NCI-H446 (cell line): ENCODE measurements at regions not wholly inside any gene's neighbourhood (a gene's known extent, or its start where the extent isn't known, plus 50 kb on each side); places are given as distances from the start of the nearest gene placed in this dataset.

Source experiments
- DNase-seq, 2 experiments: peaks; one replicate each; lab custom pipeline; 2025; lab: John Stamatoyannopoulos, UW

DNA sequence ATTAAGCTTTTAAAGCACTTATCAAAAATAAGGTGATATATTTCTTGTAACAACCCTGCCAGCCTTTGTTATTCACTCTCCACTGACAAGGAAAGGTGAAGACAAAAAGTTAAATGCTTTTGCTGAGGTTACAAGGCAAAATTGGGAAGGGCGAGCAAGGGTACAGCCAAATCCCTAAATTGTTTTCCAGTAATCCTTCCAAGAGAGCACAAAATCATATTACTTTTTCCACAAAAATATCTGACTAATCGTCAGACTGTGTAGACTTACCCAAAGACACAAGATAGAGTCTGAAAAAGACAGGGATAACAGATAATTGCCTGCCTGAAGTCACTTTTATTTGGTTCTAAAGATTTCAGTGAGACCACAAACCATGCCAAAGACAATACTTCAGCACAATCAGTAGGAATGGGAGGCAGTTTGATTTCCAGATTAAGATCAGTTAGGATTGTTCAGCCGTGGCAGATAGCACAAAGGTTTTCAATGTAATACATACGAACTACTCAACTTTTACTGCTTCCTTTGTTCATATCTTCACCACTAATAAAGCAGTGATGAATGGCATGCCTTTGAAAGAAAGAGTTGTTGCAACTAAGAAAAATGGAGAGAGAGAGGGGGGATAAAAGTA lies 383.8 kb upstream of the TUSC1 start:
- no peak for DNase-seq

GRCh38 chr9:26058111-26058895 lies 380.1 kb upstream of the TUSC1 start:
- no peak for DNase-seq

- DNase-seq: no peak
Observed at GRCh38 chr9:26057050-26057449, 378.8 kb upstream of the TUSC1 start.

DNA sequence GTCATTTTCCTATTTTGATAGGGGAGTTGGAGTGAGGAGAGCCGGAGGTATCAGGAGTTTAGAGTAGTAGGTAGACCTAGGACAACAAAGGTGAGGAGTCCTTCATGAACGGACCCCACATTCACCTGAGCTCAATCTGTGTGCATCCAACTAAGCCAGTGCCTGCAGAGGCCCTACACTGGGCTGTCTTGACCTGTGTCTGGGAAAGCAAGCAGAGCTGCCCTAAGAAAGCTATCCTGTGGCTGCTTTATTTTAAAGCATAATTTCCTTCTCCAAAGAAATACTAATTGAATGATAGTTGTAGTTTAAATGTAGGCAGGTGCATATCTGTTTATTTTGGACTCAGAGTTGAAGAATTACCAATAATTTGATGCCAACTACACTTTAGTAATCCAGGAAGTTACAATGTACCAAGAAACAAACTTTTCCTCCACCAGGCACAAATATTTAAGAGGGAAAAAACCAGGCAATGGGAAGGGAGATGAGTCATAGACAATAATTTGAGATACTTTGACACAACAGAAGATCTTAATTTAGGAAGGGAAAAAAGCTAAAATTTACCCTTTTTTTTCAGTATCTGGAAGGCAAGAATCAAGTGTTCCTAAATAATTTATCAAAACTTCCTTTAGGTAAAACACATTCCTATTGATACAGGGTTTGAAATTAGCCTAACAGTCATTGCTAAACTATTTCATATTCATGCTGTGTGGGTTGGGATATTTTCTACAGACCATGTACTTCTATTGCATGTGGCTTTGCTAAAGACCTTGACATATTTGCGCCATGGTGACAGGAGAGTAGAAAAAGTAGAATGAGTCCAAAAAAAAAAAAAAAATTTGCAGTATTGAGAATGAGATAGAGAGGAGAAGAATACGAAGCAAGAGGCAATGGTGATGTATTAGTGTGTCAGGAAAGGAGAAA lies 376.6 kb upstream of the TUSC1 start:
- no peak for DNase-seq

GRCh38 chr9:26053954-26054353 lies 375.7 kb upstream of the TUSC1 start:
- no peak for DNase-seq

GRCh38 chr9:26043431-26043830 lies 365.2 kb upstream of the TUSC1 start:
- no peak for DNase-seq

GRCh38 chr9:26034786-26035185 lies 356.5 kb upstream of the TUSC1 start:
- DNase-seq: no peak

DNA sequence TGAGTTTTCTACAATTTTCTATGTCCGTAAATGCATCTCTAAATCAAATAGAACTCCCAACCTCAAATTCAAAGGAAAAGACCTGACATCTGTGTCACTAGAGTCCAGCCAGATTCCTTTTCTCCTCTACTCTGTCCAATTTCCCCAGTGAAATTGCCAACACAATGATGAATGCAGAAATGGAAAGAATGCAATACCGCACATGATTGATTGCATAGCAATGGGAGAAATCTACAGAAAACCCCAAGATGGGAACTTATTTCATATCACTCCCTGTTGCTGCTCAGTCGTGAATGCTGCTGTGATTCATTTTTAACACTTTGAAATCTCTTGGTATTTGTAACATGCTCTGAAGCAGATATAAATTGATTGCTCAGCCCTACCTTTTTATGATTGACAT lies 355.1 kb upstream of the TUSC1 start:
- no peak for DNase-seq

DNA sequence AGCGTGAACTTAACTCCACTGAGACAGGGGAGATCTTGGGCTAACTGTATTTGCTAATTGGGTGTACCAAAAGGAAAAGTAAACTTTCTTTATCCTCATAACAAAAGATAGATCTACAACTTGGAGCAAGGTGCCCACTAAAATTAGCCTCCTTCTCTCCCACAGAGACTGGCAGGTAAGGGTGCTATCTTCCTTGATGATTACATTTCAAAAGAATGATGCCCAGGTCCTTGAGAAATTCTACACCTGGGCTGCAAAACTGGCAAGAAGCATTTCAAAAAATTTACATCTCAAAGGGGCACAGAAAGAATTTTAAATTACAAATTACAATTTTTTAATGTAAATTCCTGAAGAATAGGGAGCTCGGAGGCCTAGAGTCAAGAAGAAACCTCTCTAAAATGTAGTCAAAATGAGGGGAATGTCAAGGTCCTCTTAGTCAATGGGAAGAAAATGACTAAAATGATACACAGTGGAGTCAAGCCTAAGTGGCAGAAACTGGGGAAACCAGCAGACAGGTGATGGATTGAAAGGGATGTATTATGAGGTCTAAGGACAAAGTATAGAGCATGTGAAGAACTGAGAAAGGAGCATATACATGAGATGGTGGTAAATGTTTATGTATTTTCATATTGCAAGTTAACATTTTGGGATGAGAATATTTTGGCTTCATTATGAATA lies 348.3 kb upstream of the TUSC1 start:
- DNase-seq: no peak

DNA sequence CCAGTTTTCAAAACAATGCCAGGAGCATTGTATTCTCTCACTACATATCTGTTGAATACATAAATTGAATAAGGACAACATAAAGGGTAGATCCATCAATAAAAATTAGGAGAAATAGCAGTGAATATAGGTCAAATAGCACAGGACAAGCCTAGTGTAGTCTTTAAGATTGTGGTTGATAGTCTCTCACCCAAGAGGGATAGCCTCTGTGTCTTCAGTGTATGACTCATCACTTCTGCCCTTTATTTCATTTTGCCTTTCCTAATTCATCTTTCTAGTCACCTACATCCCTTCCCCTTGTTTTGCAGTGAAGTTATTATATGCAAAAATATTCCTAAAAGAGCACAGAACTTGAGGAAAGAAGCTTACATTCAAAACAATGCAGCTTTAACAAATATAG lies 335.0 kb upstream of the TUSC1 start:
- DNase-seq: no peak

DNA sequence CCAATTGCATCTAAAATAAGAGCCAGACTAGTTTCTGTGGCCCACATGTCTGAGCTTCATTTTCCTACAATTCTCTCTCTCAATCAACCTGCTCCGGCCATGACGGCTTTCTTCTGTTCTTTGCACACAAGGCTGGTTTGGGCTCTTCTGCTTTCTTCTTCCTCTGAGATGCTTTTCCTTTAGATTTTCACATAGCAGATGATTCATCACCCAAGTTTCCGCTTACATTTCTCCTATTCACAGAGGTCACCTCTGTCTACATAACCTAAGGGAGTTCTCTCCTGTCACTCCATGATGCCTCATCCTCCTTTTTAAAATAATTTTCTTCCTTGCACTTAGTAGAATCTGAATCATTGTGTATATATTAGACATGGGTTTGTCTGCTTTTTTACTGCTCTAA lies 334.6 kb upstream of the TUSC1 start:
- DNase-seq: no peak

DNA sequence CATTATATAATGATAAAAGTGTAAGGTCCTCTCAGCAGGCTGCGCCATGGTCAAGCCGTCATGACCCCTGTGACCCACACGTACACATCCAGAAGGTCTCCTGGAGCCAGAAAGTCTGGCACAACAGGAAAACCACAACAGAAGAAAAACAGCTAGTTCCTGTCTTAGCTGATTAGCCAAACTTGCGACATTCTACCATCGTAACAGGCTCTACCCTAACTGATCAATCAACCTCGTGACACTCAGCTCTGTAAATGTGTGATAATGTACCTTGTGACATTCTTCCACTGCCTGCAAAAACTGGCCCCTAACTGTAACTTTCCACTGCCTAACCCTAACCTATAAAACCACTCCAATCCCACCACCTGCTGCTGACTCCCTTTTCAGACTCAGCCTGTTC lies 316.4 kb upstream of the TUSC1 start:
- no peak for DNase-seq

- DNase-seq: no peak
Observed at GRCh38 chr9:25990376-25990775, 312.1 kb upstream of the TUSC1 start.

GRCh38 chr9:25975667-25976066 lies 297.4 kb upstream of the TUSC1 start:
- no peak for DNase-seq

DNA sequence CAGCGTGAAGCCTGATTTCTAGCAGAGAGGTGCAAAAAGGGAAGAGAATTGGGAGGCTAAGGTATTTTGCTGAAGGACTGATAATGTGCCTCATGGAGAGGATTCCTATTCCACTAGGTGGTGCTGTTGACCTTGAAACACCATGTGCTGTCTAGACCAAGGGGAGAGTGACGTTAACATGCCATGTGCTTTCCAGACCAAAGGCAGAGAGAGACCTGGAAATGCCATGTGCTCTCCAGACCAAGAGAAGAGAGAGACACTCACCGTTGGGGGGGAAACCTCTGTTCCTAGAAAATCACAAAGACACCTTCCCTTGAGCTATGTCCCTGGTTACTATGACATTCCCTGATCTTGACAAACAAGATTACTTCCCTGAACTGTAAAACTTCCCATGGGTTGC lies 286.0 kb upstream of the TUSC1 start:
- peak; percentile 44 to 83 for DNase-seq

GRCh38 chr9:25960178-25960577 lies 281.9 kb upstream of the TUSC1 start:
- no peak for DNase-seq

GRCh38 chr9:25954209-25954608 lies 276.0 kb upstream of the TUSC1 start:
- no peak for DNase-seq

GRCh38 chr9:25948182-25948581 lies 269.9 kb upstream of the TUSC1 start:
- no peak for DNase-seq

DNA sequence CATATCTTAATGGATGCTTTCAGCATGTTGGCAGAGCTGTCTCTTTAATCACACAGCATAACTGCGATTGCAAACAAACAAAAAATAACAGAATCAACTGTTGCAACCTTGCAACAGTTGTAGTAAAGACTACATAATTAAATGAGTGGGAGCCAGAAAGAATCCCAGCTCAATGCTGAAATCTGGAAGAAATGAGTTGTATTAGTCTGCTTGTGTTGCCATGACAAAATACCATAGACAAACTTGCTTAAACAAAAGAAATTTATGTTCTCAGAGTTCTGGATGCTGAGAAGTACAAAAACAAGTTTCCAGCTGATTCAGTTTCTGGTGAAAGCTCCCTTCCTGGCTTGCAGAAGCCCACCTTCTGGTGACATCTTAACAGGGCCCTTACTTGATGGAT lies 260.9 kb upstream of the TUSC1 start:
- no peak for DNase-seq

- no peak for DNase-seq
Observed at GRCh38 chr9:25936031-25936430, 257.8 kb upstream of the TUSC1 start.

DNA sequence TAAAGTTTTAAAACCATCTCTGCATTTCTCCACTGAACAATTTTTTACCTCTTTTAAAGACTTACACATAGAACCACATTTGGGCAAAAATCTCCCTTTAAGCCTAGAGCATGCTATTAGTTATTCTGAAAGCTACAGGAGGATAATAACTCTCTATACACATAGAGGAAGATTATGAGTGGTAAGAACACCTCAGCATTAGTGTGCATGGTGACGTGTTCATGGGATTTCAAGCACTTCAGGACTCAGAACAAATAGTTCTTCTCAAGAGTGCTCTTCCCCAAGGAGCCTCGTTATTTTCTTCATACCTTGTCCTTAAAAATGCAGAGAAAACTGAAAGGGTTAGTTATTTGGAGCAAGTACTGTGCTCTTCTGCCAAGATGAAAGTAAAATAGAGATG lies 256.9 kb upstream of the TUSC1 start:
- no peak for DNase-seq

DNA sequence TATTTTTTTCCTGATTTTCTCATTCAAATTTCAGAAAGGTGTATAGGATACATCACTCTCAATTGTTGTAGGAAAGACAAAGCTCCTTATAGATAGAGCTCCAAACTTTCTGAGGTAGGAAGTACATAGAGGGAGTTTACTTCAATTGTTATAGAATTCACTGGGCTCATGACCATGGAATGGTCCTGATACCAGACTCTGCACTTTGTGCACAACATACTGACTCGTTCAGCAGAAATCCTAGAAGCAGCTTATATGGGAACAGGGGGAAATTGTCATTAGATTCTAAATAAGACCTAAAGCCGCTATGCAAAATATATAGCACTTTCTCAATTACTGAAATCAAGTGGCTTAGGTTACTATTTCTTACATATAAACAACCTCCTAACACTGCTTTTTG lies 240.5 kb upstream of the TUSC1 start:
- DNase-seq: no peak
